ENCODE measurements at regions not wholly inside any gene's neighbourhood (a gene's known extent, or its start where the extent isn't known, plus 50 kb on each side); places are given as distances from the start of the nearest gene placed in this dataset.

GRCh38 chr6:128821116-128821515 lies 61.8 kb upstream of the LAMA2 start:
- Histone ChIP-seq H3K27me3 (ENCODE audit: insufficient read depth, low read length, poor library complexity) (no peaks in the 10 kb centered on the region), H3K4me3 (ENCODE audit: low read depth in 1 of 2, low read length in 2 of 2) (no peak overlapping the region), H3K27ac (ENCODE audit: low read length) (no peak overlapping the region), H3K9me3 (ENCODE audit: insufficient read depth, low read length, severe bottlenecking) (no peaks in the 10 kb centered on the region), H3K79me2 (ENCODE audit: insufficient read depth, low read length) (no peaks in the 10 kb centered on the region), H4K20me1 (ENCODE audit: insufficient read depth, low read length) (no peaks in the 10 kb centered on the region), H2AFZ (ENCODE audit: low read depth, low read length) (no peak overlapping the region), H3K36me3 (ENCODE audit: insufficient read depth, low read length) (no peaks in the 10 kb centered on the region), H3K4me2 (ENCODE audit: insufficient read depth, low read length) (no peak overlapping the region), H3K9ac (ENCODE audit: low read depth, low read length) (no peak overlapping the region), H3K4me1 (ENCODE audit: insufficient read depth, low read length) (no peaks in the 10 kb centered on the region)
- ATAC-seq (ENCODE audit: insufficient read depth, low read depth) (no peak), DNase-seq (no peak)
- TF ChIP-seq CTCF (IDR thresholded peaks at IDR 0.05; ENCODE audit: borderline replicate concordance, extremely low read depth, low read length, poor library complexity, severe bottlenecking), result no peak
- TF ChIP-seq EZH2 (IDR thresholded peaks at IDR 0.05; ENCODE audit: borderline replicate concordance, low read depth, low read length, severe bottlenecking), result no peak

DNA sequence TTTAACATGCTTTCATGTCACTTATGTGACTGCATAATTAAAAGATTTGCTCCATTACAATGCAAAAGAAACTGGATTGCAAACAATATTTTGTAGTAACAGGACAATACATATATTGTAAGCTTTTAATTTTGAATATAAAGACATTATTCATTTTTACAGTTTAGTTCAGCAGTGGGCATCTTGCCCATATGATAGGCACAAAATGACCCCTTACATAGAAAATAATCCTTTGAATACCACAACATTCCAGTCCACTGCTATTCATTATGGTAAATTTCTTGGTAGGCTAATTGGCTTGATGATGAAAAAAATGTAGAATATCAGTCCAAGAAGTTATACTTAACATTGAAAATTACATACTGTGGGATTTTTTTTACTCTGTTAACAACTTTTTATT lies 74.1 kb upstream of the LAMA2 start:
- DNase-seq, result no peak
- no peaks in the 10 kb centered on the region for H3K9me3 ChIP-seq (ENCODE audit: insufficient read depth, low read length, severe bottlenecking)

GRCh38 chr6:128807577-128807976 lies 75.4 kb upstream of the LAMA2 start:
- no peak for DNase-seq
- no peaks in the 10 kb centered on the region for H3K79me2 ChIP-seq (ENCODE audit: insufficient read depth, low read length)
- no peaks in the 10 kb centered on the region for H3K27me3 ChIP-seq (ENCODE audit: insufficient read depth, low read length, poor library complexity)
- no peak overlapping the region for H3K4me3 ChIP-seq (ENCODE audit: low read depth in 1 of 2, low read length in 2 of 2)
- no peak overlapping the region for H2AFZ ChIP-seq (ENCODE audit: low read depth, low read length)
- H3K4me1 ChIP-seq (ENCODE audit: insufficient read depth, low read length), result no peaks in the 10 kb centered on the region
- H3K27ac ChIP-seq (ENCODE audit: low read length), result no peak overlapping the region
- no peaks in the 10 kb centered on the region for H3K36me3 ChIP-seq (ENCODE audit: insufficient read depth, low read length)
- no peak overlapping the region for H3K9ac ChIP-seq (ENCODE audit: low read depth, low read length)
- TF ChIP-seq CTCF (IDR thresholded peaks at IDR 0.05; ENCODE audit: borderline replicate concordance, extremely low read depth, low read length, poor library complexity, severe bottlenecking) (peak; percentile 35), EZH2 (IDR thresholded peaks at IDR 0.05; ENCODE audit: borderline replicate concordance, low read depth, low read length, severe bottlenecking) (no peak)
- H4K20me1 ChIP-seq (ENCODE audit: insufficient read depth, low read length), result no peaks in the 10 kb centered on the region
- no peak overlapping the region for H3K4me2 ChIP-seq (ENCODE audit: insufficient read depth, low read length)
- no peaks in the 10 kb centered on the region for H3K9me3 ChIP-seq (ENCODE audit: insufficient read depth, low read length, severe bottlenecking)
- no peak for ATAC-seq (ENCODE audit: insufficient read depth, low read depth)

More for the DNA sequence above, 74.1 kb upstream of the LAMA2 start:
- H3K4me2 ChIP-seq (ENCODE audit: insufficient read depth, low read length), result no peak overlapping the region
- no peaks in the 10 kb centered on the region for H3K27me3 ChIP-seq (ENCODE audit: insufficient read depth, low read length, poor library complexity)
- H3K27ac ChIP-seq (ENCODE audit: low read length), result no peak overlapping the region
- no peaks in the 10 kb centered on the region for H3K4me1 ChIP-seq (ENCODE audit: insufficient read depth, low read length)
- H2AFZ ChIP-seq (ENCODE audit: low read depth, low read length), result no peak overlapping the region
- H3K9ac ChIP-seq (ENCODE audit: low read depth, low read length), result no peak overlapping the region
- no peaks in the 10 kb centered on the region for H3K36me3 ChIP-seq (ENCODE audit: insufficient read depth, low read length)
- TF ChIP-seq EZH2 (IDR thresholded peaks at IDR 0.05; ENCODE audit: borderline replicate concordance, low read depth, low read length, severe bottlenecking), result no peak
- TF ChIP-seq CTCF (IDR thresholded peaks at IDR 0.05; ENCODE audit: borderline replicate concordance, extremely low read depth, low read length, poor library complexity, severe bottlenecking), result no peak
- no peaks in the 10 kb centered on the region for H4K20me1 ChIP-seq (ENCODE audit: insufficient read depth, low read length)
- no peak for ATAC-seq (ENCODE audit: insufficient read depth, low read depth)
- H3K79me2 ChIP-seq (ENCODE audit: insufficient read depth, low read length), result no peaks in the 10 kb centered on the region
- no peak overlapping the region for H3K4me3 ChIP-seq (ENCODE audit: low read depth in 1 of 2, low read length in 2 of 2)

- ATAC-seq (ENCODE audit: insufficient read depth, low read depth) (no peak), DNase-seq (no peak)
- no peak overlapping the region for H3K27ac ChIP-seq (ENCODE audit: low read length)
- no peaks in the 10 kb centered on the region for H3K9me3 ChIP-seq (ENCODE audit: insufficient read depth, low read length, severe bottlenecking)
- TF ChIP-seq EZH2 (IDR thresholded peaks at IDR 0.05; ENCODE audit: borderline replicate concordance, low read depth, low read length, severe bottlenecking) (no peak), CTCF (IDR thresholded peaks at IDR 0.05; ENCODE audit: borderline replicate concordance, extremely low read depth, low read length, poor library complexity, severe bottlenecking) (no peak)
- H3K36me3 ChIP-seq (ENCODE audit: insufficient read depth, low read length), result no peaks in the 10 kb centered on the region
- H3K79me2 ChIP-seq (ENCODE audit: insufficient read depth, low read length), result no peaks in the 10 kb centered on the region
- no peak overlapping the region for H3K4me2 ChIP-seq (ENCODE audit: insufficient read depth, low read length)
- no peak overlapping the region for H3K4me3 ChIP-seq (ENCODE audit: low read depth in 1 of 2, low read length in 2 of 2)
- no peaks in the 10 kb centered on the region for H3K4me1 ChIP-seq (ENCODE audit: insufficient read depth, low read length)
- no peak overlapping the region for H3K9ac ChIP-seq (ENCODE audit: low read depth, low read length)
- no peaks in the 10 kb centered on the region for H3K27me3 ChIP-seq (ENCODE audit: insufficient read depth, low read length, poor library complexity)
- no peaks in the 10 kb centered on the region for H4K20me1 ChIP-seq (ENCODE audit: insufficient read depth, low read length)
- no peak overlapping the region for H2AFZ ChIP-seq (ENCODE audit: low read depth, low read length)
Observed at GRCh38 chr6:128806261-128806660, 76.7 kb upstream of the LAMA2 start.
